HL-60 (cell line): ENCODE measurements at regions not wholly inside any gene's neighbourhood (a gene's known extent, or its start where the extent isn't known, plus 50 kb on each side); places are given as distances from the start of the nearest gene placed in this dataset.
"Not testable (repeated sequence)": the region's sequence is repeated elsewhere in the genome, so short reads cannot be mapped to it uniquely, and the experiment has no call there.

ENCODE experiments used
- GABPA ChIP-seq: IDR thresholded peaks from 2 replicates; pipeline ENCODE4 v1.6.1; 2012; ENCODE audit warnings: low read depth
- POLR2AphosphoS5 ChIP-seq: IDR thresholded peaks from 2 replicates; pipeline ENCODE4 v1.6.1; 2012; ENCODE audit warnings: low read depth
- SPI1 ChIP-seq: IDR thresholded peaks from 2 replicates; pipeline ENCODE4 v1.6.1; 2012; ENCODE audit warnings: low read depth, mild to moderate bottlenecking, borderline replicate concordance
- TF ChIP-seq, protein P1 (sequence below): IDR thresholded peaks from one replicate; pipeline ENCODE4 v1.5.1; 2011; ENCODE audit warnings: low read length, control low read depth, inconsistent platforms; ENCODE audit not compliant: insufficient read depth
- TF ChIP-seq, protein P2 (sequence below): IDR thresholded peaks from 2 replicates; pipeline ENCODE4 v1.6.1; 2012; ENCODE audit warnings: low read depth; ENCODE audit not compliant: insufficient replicate concordance

DNA sequence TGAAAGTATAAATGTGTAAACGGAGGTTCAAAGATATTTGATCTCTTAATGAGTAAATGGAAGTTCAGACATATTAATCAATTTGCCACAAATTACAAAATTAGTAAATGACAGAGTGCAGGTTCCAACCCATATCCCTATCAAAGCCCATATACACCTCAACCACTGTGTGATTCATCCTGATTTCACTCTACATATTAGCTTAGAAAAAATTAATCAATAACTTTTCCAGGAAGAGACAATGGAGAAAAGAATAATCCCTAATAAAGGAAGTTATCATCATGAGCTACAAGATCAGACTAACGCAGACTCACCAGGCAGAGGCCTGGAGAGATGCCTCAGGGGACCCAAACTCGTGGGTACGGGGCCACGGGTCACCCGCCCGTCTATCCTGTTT is 2655.5 kb upstream of the DEFB115 start:
- TF ChIP-seq, protein P1, sequence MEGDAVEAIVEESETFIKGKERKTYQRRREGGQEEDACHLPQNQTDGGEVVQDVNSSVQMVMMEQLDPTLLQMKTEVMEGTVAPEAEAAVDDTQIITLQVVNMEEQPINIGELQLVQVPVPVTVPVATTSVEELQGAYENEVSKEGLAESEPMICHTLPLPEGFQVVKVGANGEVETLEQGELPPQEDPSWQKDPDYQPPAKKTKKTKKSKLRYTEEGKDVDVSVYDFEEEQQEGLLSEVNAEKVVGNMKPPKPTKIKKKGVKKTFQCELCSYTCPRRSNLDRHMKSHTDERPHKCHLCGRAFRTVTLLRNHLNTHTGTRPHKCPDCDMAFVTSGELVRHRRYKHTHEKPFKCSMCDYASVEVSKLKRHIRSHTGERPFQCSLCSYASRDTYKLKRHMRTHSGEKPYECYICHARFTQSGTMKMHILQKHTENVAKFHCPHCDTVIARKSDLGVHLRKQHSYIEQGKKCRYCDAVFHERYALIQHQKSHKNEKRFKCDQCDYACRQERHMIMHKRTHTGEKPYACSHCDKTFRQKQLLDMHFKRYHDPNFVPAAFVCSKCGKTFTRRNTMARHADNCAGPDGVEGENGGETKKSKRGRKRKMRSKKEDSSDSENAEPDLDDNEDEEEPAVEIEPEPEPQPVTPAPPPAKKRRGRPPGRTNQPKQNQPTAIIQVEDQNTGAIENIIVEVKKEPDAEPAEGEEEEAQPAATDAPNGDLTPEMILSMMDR, result not testable (repeated sequence)
- TF ChIP-seq, protein P2, sequence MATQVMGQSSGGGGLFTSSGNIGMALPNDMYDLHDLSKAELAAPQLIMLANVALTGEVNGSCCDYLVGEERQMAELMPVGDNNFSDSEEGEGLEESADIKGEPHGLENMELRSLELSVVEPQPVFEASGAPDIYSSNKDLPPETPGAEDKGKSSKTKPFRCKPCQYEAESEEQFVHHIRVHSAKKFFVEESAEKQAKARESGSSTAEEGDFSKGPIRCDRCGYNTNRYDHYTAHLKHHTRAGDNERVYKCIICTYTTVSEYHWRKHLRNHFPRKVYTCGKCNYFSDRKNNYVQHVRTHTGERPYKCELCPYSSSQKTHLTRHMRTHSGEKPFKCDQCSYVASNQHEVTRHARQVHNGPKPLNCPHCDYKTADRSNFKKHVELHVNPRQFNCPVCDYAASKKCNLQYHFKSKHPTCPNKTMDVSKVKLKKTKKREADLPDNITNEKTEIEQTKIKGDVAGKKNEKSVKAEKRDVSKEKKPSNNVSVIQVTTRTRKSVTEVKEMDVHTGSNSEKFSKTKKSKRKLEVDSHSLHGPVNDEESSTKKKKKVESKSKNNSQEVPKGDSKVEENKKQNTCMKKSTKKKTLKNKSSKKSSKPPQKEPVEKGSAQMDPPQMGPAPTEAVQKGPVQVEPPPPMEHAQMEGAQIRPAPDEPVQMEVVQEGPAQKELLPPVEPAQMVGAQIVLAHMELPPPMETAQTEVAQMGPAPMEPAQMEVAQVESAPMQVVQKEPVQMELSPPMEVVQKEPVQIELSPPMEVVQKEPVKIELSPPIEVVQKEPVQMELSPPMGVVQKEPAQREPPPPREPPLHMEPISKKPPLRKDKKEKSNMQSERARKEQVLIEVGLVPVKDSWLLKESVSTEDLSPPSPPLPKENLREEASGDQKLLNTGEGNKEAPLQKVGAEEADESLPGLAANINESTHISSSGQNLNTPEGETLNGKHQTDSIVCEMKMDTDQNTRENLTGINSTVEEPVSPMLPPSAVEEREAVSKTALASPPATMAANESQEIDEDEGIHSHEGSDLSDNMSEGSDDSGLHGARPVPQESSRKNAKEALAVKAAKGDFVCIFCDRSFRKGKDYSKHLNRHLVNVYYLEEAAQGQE, result not testable (repeated sequence)
- not testable (repeated sequence) for TF ChIP-seq POLR2AphosphoS5, GABPA, SPI1
